DND-41 (cell line): ENCODE measurements at regions not wholly inside any gene's neighbourhood (a gene's known extent, or its start where the extent isn't known, plus 50 kb on each side); places are given as distances from the start of the nearest gene placed in this dataset.

Source experiments
- ATAC-seq: fragments of 200-7000 bp; cut with Tn5 transposase; 3 replicates; pipeline ENCODE4 v1.9.1; 2021; ENCODE audit warnings: low read depth; ENCODE audit not compliant: insufficient read depth
- DNase-seq: peaks from one replicate; pipeline ENCODE4 v3.0.0-alpha.2; 2020
- H2AFZ ChIP-seq: 2 replicates; pipeline ENCODE4 v1.6.0; 2012; ENCODE audit warnings: low read depth, low read length
- H3K27ac ChIP-seq: 2 replicates; pipeline ENCODE4 v1.5.1; 2012; ENCODE audit warnings: low read length, inconsistent platforms
- H3K27me3 ChIP-seq: fragments of 200-600 bp; sonication (generic); 2 replicates; pipeline ENCODE4 v1.6.0; 2012; ENCODE audit warnings: low read length, mild to moderate bottlenecking, inconsistent platforms; ENCODE audit not compliant: insufficient read depth, poor library complexity
- H3K36me3 ChIP-seq: 2 replicates; pipeline ENCODE4 v1.5.1; 2012; ENCODE audit warnings: low read length, inconsistent platforms; ENCODE audit not compliant: insufficient read depth
- H3K4me1 ChIP-seq: 2 replicates; pipeline ENCODE4 v1.5.1; 2012; ENCODE audit warnings: mild to moderate bottlenecking, low read length; ENCODE audit not compliant: insufficient read depth
- H3K4me2 ChIP-seq: 2 replicates; pipeline ENCODE4 v1.6.0; 2012; ENCODE audit warnings: mild to moderate bottlenecking, moderate library complexity, low read length, inconsistent platforms; ENCODE audit not compliant: insufficient read depth
- H3K4me3 ChIP-seq, 2 experiments: fragments of 200-600 bp in 1 of 2; shearing (Covaris generic) in 1 of 2; 2 replicates each; pipeline ENCODE4 v1.5.1; 2012 to 2016; ENCODE audit warnings: inconsistent platforms in 2 of 2, low read length in 2 of 2, mild to moderate bottlenecking in 2 of 2, low read depth in 1 of 2, moderate library complexity in 1 of 2
- H3K79me2 ChIP-seq: 2 replicates; pipeline ENCODE4 v1.6.0; 2012; ENCODE audit warnings: low read length, inconsistent platforms; ENCODE audit not compliant: insufficient read depth
- H3K9ac ChIP-seq: 2 replicates; pipeline ENCODE4 v1.6.0; 2012; ENCODE audit warnings: low read depth, mild to moderate bottlenecking, inconsistent platforms, low read length, moderate library complexity
- H3K9me3 ChIP-seq: 2 replicates; pipeline ENCODE4 v1.5.1; 2012; ENCODE audit warnings: low read length, moderate library complexity, mild to moderate bottlenecking, inconsistent platforms; ENCODE audit not compliant: insufficient read depth, severe bottlenecking
- H4K20me1 ChIP-seq: 2 replicates; pipeline ENCODE4 v1.6.0; 2012; ENCODE audit warnings: low read length; ENCODE audit not compliant: insufficient read depth
- EZH2 ChIP-seq: IDR thresholded peaks from 3 replicates; pipeline ENCODE4 v1.6.1; 2012; ENCODE audit warnings: borderline replicate concordance, low read depth, mild to moderate bottlenecking, moderate library complexity, low read length, inconsistent platforms; ENCODE audit not compliant: severe bottlenecking
- TF ChIP-seq, protein P1 (sequence below): IDR thresholded peaks from 2 replicates; pipeline ENCODE4 v1.5.1; 2012; ENCODE audit warnings: borderline replicate concordance, low read length, moderate library complexity, mild to moderate bottlenecking; ENCODE audit not compliant: poor library complexity, severe bottlenecking; ENCODE audit errors: extremely low read depth

DNA sequence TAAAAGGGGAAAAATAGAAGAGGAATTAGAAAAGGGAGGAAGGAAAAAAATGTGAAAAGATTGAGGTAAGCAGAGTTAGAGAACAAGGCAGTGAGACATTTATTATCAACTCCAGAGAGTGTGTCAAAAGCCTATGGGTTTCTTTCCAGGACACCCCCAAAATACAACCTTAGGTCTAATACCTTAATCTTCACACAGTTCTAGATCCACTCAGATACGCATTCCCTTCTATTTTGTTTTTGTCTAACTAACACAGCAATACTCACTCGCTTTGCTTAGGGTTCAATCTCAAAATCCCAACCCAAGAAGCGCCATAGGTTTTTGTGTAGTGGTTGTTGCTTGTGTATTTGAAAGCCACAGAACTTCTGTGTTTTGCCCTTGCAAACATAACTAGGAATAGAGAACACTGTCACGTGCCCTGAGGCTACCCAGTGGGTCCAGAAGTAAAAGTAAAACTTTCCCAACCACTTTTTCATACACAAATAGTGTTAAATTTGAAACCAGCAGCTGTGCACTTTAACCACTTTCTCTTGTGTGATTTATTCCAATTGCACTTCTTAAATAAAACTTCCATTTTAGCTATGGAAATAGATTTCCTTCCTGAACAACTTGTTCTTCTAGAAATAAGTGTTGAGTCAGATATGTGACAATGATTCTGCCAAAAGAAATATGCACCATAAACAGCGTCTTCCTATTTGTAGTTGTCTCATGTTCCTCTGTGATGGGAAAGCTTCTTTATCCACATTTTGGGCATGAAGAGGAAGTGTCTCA, 414.7 kb upstream of the GHITM start:
- H3K9me3 ChIP-seq = no peaks in the 10 kb centered on the region
- no peak overlapping the region for H3K4me3 ChIP-seq
- no peak for ATAC-seq
- no peak overlapping the region for H3K9ac ChIP-seq
- H2AFZ ChIP-seq = no peak overlapping the region
- no peak for TF ChIP-seq EZH2
- TF ChIP-seq, protein P1, sequence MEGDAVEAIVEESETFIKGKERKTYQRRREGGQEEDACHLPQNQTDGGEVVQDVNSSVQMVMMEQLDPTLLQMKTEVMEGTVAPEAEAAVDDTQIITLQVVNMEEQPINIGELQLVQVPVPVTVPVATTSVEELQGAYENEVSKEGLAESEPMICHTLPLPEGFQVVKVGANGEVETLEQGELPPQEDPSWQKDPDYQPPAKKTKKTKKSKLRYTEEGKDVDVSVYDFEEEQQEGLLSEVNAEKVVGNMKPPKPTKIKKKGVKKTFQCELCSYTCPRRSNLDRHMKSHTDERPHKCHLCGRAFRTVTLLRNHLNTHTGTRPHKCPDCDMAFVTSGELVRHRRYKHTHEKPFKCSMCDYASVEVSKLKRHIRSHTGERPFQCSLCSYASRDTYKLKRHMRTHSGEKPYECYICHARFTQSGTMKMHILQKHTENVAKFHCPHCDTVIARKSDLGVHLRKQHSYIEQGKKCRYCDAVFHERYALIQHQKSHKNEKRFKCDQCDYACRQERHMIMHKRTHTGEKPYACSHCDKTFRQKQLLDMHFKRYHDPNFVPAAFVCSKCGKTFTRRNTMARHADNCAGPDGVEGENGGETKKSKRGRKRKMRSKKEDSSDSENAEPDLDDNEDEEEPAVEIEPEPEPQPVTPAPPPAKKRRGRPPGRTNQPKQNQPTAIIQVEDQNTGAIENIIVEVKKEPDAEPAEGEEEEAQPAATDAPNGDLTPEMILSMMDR = no peak
- H3K27me3 ChIP-seq = no peaks in the 10 kb centered on the region
- DNase-seq = no peak
- no peaks in the 10 kb centered on the region for H3K36me3 ChIP-seq
- H3K27ac ChIP-seq = no peak overlapping the region
- no peaks in the 10 kb centered on the region for H3K79me2 ChIP-seq
- H3K4me1 ChIP-seq = no peaks in the 10 kb centered on the region
- H4K20me1 ChIP-seq = no peaks in the 10 kb centered on the region
- H3K4me2 ChIP-seq = no peak overlapping the region

DNA sequence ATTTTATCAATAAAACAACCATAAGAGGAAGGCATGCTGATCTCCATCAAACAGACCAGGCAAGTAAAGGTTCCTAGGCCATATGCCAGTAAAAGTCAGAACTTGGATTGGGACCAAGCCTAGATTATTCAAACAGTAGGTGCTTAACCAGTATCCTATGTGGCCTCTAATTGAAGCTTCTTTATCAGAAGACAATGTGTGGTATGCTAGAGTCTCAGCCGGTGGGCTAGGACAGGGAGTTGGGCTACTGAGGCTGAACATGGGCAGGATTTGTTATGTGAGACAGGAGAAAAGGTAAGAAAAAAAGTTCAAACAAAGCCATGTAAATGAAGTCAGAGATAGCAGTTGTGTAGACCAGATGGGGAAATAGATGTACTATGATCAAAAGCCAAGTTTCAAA, 413.7 kb upstream of the GHITM start:
- H3K9me3 ChIP-seq = no peaks in the 10 kb centered on the region
- H3K4me2 ChIP-seq = no peak overlapping the region
- no peaks in the 10 kb centered on the region for H3K27me3 ChIP-seq
- DNase-seq (no peak), ATAC-seq (no peak)
- no peak overlapping the region for H3K9ac ChIP-seq
- no peaks in the 10 kb centered on the region for H3K4me1 ChIP-seq
- no peak overlapping the region for H3K27ac ChIP-seq
- TF ChIP-seq, protein P1 = no peak
- no peak for TF ChIP-seq EZH2
- H3K36me3 ChIP-seq = no peaks in the 10 kb centered on the region
- no peaks in the 10 kb centered on the region for H3K79me2 ChIP-seq
- H4K20me1 ChIP-seq = no peaks in the 10 kb centered on the region
- no peak overlapping the region for H2AFZ ChIP-seq
- H3K4me3 ChIP-seq = no peak overlapping the region

DNA sequence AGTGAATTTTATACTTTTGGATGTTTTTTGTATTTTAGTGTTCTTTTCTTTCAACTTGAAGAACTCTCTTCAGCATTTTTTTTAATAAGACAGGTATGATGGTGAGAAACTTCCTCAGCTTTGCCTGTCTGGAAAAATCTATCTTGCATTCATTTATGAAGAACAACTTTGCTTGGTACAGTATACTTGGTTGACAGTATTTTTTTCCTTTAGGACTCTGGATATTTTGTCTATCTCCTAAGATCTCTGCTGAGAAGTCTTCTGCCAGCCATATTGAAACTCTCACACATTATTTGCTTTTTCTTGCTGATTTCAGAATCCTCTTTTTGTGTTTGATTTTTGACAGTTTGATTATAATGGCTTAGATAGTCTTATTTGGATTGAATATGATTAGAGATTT, 405.0 kb upstream of the GHITM start:
- H3K9me3 ChIP-seq = peaks cover 10% of the 10 kb centered on the region
- H3K27me3 ChIP-seq = no peaks in the 10 kb centered on the region
- no peaks in the 10 kb centered on the region for H3K79me2 ChIP-seq
- no peaks in the 10 kb centered on the region for H3K36me3 ChIP-seq
- DNase-seq (no peak), ATAC-seq (no peak)
- no peak overlapping the region for H3K4me2 ChIP-seq
- H2AFZ ChIP-seq = no peak overlapping the region
- H3K9ac ChIP-seq = no peak overlapping the region
- TF ChIP-seq, protein P1 = no peak
- TF ChIP-seq EZH2 = no peak
- H4K20me1 ChIP-seq = no peaks in the 10 kb centered on the region
- no peaks in the 10 kb centered on the region for H3K4me1 ChIP-seq
- H3K4me3 ChIP-seq = no peak overlapping the region
- H3K27ac ChIP-seq = no peak overlapping the region

DNA sequence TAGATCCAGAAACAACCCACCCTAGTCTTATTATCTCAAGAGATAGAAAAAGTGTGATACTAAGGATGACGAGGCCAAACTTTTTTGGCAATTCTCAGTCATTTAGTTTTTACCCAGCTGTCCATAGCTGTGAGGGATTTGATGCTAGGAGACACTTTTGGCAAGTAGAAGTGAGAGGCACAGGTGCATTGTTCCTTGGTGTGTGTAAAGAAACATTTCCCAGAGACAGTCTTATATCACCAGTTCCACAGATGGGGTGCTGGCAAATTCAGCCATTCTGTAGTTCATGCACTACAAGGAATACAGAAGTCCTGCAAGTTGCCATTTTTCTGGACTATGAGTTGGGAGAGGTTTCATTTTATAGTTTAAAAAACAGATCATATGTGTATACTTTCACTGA, 403.3 kb upstream of the GHITM start:
- no peaks in the 10 kb centered on the region for H3K36me3 ChIP-seq
- TF ChIP-seq, protein P1 = no peak
- no peak for TF ChIP-seq EZH2
- no peaks in the 10 kb centered on the region for H3K4me1 ChIP-seq
- no peak overlapping the region for H3K27ac ChIP-seq
- peaks cover 10% of the 10 kb centered on the region for H3K9me3 ChIP-seq
- H3K9ac ChIP-seq = no peak overlapping the region
- no peaks in the 10 kb centered on the region for H3K79me2 ChIP-seq
- no peak overlapping the region for H2AFZ ChIP-seq
- H3K27me3 ChIP-seq = no peaks in the 10 kb centered on the region
- no peak overlapping the region for H3K4me3 ChIP-seq
- no peak for ATAC-seq
- H3K4me2 ChIP-seq = no peak overlapping the region
- DNase-seq = no peak
- H4K20me1 ChIP-seq = no peaks in the 10 kb centered on the region
